ENCODE measurements at regions not wholly inside any gene's neighbourhood (a gene's known extent, or its start where the extent isn't known, plus 50 kb on each side); places are given as distances from the start of the nearest gene placed in this dataset.

DNA sequence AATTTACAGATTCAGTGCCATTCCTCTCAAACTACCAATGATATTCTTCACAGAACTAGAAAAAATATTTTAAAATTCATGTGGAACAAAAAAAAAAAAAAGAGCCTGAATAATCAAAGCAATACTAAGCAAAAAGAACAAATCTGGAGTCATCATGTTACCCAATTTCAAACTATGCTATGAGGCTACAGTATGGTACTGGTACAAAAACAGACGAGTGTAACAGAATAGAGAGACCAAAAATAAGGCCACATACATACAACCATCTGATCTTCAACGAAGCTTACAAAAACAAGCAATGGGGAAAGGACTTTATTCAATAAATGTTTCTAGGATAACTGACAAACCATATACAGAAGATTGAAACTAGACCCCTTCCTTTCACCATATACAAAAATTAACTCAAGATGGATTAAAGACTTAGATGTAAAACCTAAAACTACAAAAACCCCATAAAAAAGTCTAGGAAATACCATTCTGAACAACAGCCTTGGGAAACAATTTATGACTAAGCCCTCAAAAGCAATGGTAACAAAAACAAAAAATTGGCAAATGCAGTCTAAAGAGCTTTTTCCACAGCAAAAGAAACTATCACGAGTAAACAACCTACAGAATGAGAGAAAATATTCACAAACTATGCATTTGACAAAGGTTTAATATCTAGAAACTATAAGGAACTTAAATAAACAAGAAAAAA lies 207.7 kb downstream of the PTN start:
- DNase-seq, result no peak
- H3K4me1 ChIP-seq, result no peaks in the 10 kb centered on the region
- no peaks in the 10 kb centered on the region for H3K27me3 ChIP-seq
- H3K27ac ChIP-seq, result no peak overlapping the region
- no peaks in the 10 kb centered on the region for H3K36me3 ChIP-seq
- no peak overlapping the region for H3K9ac ChIP-seq (ENCODE audit: low read depth in 2 of 2, low read length in 2 of 2)
- no peak overlapping the region for H3K4me3 ChIP-seq
- no peaks in the 10 kb centered on the region for H3K9me3 ChIP-seq
- TF ChIP-seq CTCF (IDR thresholded peaks at IDR 0.05), result no peak
- intact Hi-C loops (cut with DNase I), result no loop called here

GRCh38 chr7:137130751-137131158 lies 212.8 kb downstream of the PTN start:
- no peak overlapping the region for H3K4me3 ChIP-seq
- intact Hi-C loops (cut with DNase I), result no loop called here
- no peaks in the 10 kb centered on the region for H3K4me1 ChIP-seq
- H3K27me3 ChIP-seq, result no peaks in the 10 kb centered on the region
- H3K9me3 ChIP-seq, result no peaks in the 10 kb centered on the region
- DNase-seq, result no peak
- H3K36me3 ChIP-seq, result no peaks in the 10 kb centered on the region
- H3K27ac ChIP-seq, result no peak overlapping the region
- H3K9ac ChIP-seq (ENCODE audit: low read depth in 2 of 2, low read length in 2 of 2), result no peak overlapping the region
- no peak for TF ChIP-seq CTCF (IDR thresholded peaks at IDR 0.05)

GRCh38 chr7:137129025-137129424 lies 214.5 kb downstream of the PTN start:
- intact Hi-C loops (cut with DNase I), result no loop called here
- no peak overlapping the region for H3K27ac ChIP-seq
- H3K4me3 ChIP-seq, result no peak overlapping the region
- H3K4me1 ChIP-seq, result no peaks in the 10 kb centered on the region
- H3K9me3 ChIP-seq, result no peaks in the 10 kb centered on the region
- no peak for DNase-seq
- H3K27me3 ChIP-seq, result no peaks in the 10 kb centered on the region
- H3K9ac ChIP-seq (ENCODE audit: low read depth in 2 of 2, low read length in 2 of 2), result no peak overlapping the region
- H3K36me3 ChIP-seq, result no peaks in the 10 kb centered on the region
- TF ChIP-seq CTCF (IDR thresholded peaks at IDR 0.05), result no peak

DNA sequence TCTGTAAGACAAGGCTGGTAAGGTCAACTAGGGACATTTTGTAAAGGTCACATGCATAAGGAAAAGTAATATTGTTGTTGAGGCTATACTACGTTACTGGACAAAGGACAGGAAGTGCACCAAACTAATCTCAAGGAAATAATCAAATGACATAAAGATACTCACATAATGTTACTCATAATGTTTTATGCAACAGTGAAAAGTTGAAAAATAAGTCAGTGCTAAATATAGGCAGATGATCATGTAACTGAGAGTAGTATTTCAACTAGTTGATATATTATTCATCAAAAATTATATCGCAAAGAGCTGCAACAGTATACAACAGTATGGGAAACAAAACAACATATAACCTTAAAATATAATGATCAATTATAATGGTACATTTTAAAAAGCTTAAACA lies 215.7 kb downstream of the PTN start:
- intact Hi-C loops (cut with DNase I), result no loop called here
- Histone ChIP-seq H3K9ac (ENCODE audit: low read depth in 2 of 2, low read length in 2 of 2) (no peak overlapping the region), H3K4me3 (no peak overlapping the region), H3K9me3 (no peaks in the 10 kb centered on the region), H3K27me3 (no peaks in the 10 kb centered on the region), H3K4me1 (no peaks in the 10 kb centered on the region), H3K27ac (no peak overlapping the region), H3K36me3 (no peaks in the 10 kb centered on the region)
- no peak for TF ChIP-seq CTCF (IDR thresholded peaks at IDR 0.05)
- no peak for DNase-seq

GRCh38 chr7:137127058-137127457 lies 216.5 kb downstream of the PTN start:
- Histone ChIP-seq H3K27ac (no peak overlapping the region), H3K9me3 (no peaks in the 10 kb centered on the region), H3K27me3 (no peaks in the 10 kb centered on the region), H3K4me3 (no peak overlapping the region), H3K9ac (ENCODE audit: low read depth in 2 of 2, low read length in 2 of 2) (no peak overlapping the region), H3K4me1 (no peaks in the 10 kb centered on the region), H3K36me3 (no peaks in the 10 kb centered on the region)
- intact Hi-C loops (cut with DNase I), result no loop called here
- DNase-seq, result no peak
- TF ChIP-seq CTCF (IDR thresholded peaks at IDR 0.05), result no peak

All from colonic mucosa (tissue), 4 donors.